GM18499 (cell line): ENCODE measurements at regions not wholly inside any gene's neighbourhood (a gene's known extent, or its start where the extent isn't known, plus 50 kb on each side); places are given as distances from the start of the nearest gene placed in this dataset.

Source experiments
- ATAC-seq: cut with Tn5 transposase; IDR thresholded peaks from one replicate; pipeline ENCODE4 v1.9.1; 2021; ENCODE audit warnings: moderate number of reproducible peaks; ENCODE audit not compliant: insufficient read depth, unreplicated experiment

GRCh38 chr2:15034860-15035259, 402.3 kb downstream of the LRATD1 start:
- ATAC-seq, result no peak

- no peak for ATAC-seq
Measured at GRCh38 chr2:15038366-15039364, 406.1 kb downstream of the LRATD1 start.

GRCh38 chr2:15040429-15041084, 408.0 kb downstream of the LRATD1 start:
- ATAC-seq, result no peak

- no peak for ATAC-seq
Measured at GRCh38 chr2:15041429-15041837, 408.9 kb downstream of the LRATD1 start.

- ATAC-seq, result no peak
Measured at GRCh38 chr2:15042801-15043217, 410.3 kb downstream of the LRATD1 start.

- ATAC-seq, result no peak
Measured at GRCh38 chr2:15043336-15044058, 411.0 kb downstream of the LRATD1 start.

GRCh38 chr2:15045054-15045453, 412.5 kb downstream of the LRATD1 start:
- no peak for ATAC-seq

GRCh38 chr2:15047184-15047583, 414.7 kb downstream of the LRATD1 start:
- no peak for ATAC-seq

- no peak for ATAC-seq
Measured at GRCh38 chr2:15048000-15048399, 415.5 kb downstream of the LRATD1 start.

GRCh38 chr2:15049096-15049993, 416.8 kb downstream of the LRATD1 start:
- no peak for ATAC-seq

GRCh38 chr2:15050483-15050882, 418.0 kb downstream of the LRATD1 start:
- ATAC-seq, result no peak

GRCh38 chr2:15053542-15053941, 421.0 kb downstream of the LRATD1 start:
- ATAC-seq, result no peak

- ATAC-seq, result no peak
Measured at GRCh38 chr2:15058015-15058720, 425.7 kb downstream of the LRATD1 start.

GRCh38 chr2:15058721-15059157, 426.2 kb downstream of the LRATD1 start:
- ATAC-seq, result no peak

GRCh38 chr2:15059870-15060512, 427.5 kb downstream of the LRATD1 start:
- no peak for ATAC-seq

GRCh38 chr2:15061268-15061667, 428.8 kb downstream of the LRATD1 start:
- no peak for ATAC-seq

GRCh38 chr2:15066138-15066537, 433.6 kb downstream of the LRATD1 start:
- ATAC-seq, result no peak

GRCh38 chr2:15069149-15069548, 436.6 kb downstream of the LRATD1 start:
- ATAC-seq, result no peak

- no peak for ATAC-seq
Measured at GRCh38 chr2:15072836-15073235, 440.3 kb downstream of the LRATD1 start.
